Fibroblast of pulmonary artery (primary cell): ENCODE measurements at regions not wholly inside any gene's neighbourhood (a gene's known extent, or its start where the extent isn't known, plus 50 kb on each side); places are given as distances from the start of the nearest gene placed in this dataset.

Experiments
- DNase-seq: peaks from one replicate; pipeline ENCODE4 v3.0.0-alpha.2; 2010; ENCODE audit warnings: low read depth
- H3K4me3 ChIP-seq: replicated peaks from 2 replicates; pipeline ENCODE4 v1.5.1; 2011; ENCODE audit warnings: low read depth, mild to moderate bottlenecking, control low read depth, low read length, moderate library complexity
- CTCF ChIP-seq: IDR thresholded peaks from 2 replicates; pipeline ENCODE4 v1.5.1; 2011; ENCODE audit warnings: mild to moderate bottlenecking, control low read depth, low read length, inconsistent platforms; ENCODE audit errors: missing control alignments

- TF ChIP-seq CTCF, result no peak
- no peak for DNase-seq
- H3K4me3 ChIP-seq, result no peak overlapping the region
Measured at GRCh38 chr6:14366872-14367271, 249.3 kb downstream of the CD83 start.

GRCh38 chr6:14367296-14367695 is 249.7 kb downstream of the CD83 start:
- no peak for DNase-seq
- H3K4me3 ChIP-seq, result no peak overlapping the region
- TF ChIP-seq CTCF, result no peak

GRCh38 chr6:14369717-14370116 is 252.1 kb downstream of the CD83 start:
- H3K4me3 ChIP-seq, result no peak overlapping the region

GRCh38 chr6:14371530-14371929 is 254.0 kb downstream of the CD83 start:
- DNase-seq, result no peak
- no peak overlapping the region for H3K4me3 ChIP-seq
- TF ChIP-seq CTCF, result no peak

More at GRCh38 chr6:14369717-14370116, 252.1 kb downstream of the CD83 start:
- no peak for DNase-seq
- no peak for TF ChIP-seq CTCF

GRCh38 chr6:14372734-14373489 is 255.3 kb downstream of the CD83 start:
- H3K4me3 ChIP-seq, result no peak overlapping the region
- TF ChIP-seq CTCF, result no peak
- DNase-seq, result no peak

GRCh38 chr6:14373648-14374437 is 256.3 kb downstream of the CD83 start:
- no peak overlapping the region for H3K4me3 ChIP-seq
- no peak for TF ChIP-seq CTCF
- DNase-seq, result no peak
